Right kidney (tissue), 1 donor: ENCODE measurements at regions not wholly inside any gene's neighbourhood (a gene's known extent, or its start where the extent isn't known, plus 50 kb on each side); places are given as distances from the start of the nearest gene placed in this dataset.
A peak's percentile ranks its signal among the peaks of the same experiment; 100 is the strongest.

Experiments used
- DNase-seq: peaks from one replicate; pipeline ENCODE4 v3.0.0-alpha.2; 2016

DNA sequence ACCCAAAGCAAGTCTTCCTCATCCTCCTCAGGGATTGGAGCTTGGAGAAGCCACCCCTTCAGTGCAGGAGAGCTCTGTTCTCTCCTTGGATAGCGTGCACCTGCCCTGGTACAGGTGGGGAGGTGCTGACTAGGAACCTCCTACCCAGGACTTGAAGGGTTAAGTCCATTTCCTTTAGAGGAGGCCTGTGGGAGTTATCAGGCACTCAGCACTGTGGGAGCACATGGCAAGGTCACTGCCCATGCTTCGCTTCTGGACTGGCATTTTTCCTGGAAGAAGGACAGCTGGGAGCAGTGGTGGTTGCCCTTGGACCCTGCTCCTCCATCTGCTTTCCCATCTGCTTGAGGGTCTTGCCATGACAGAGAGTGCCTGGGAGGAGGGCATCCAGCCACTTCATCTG lies 142.8 kb downstream of the CXCL12 start:
- no peak for DNase-seq

DNA sequence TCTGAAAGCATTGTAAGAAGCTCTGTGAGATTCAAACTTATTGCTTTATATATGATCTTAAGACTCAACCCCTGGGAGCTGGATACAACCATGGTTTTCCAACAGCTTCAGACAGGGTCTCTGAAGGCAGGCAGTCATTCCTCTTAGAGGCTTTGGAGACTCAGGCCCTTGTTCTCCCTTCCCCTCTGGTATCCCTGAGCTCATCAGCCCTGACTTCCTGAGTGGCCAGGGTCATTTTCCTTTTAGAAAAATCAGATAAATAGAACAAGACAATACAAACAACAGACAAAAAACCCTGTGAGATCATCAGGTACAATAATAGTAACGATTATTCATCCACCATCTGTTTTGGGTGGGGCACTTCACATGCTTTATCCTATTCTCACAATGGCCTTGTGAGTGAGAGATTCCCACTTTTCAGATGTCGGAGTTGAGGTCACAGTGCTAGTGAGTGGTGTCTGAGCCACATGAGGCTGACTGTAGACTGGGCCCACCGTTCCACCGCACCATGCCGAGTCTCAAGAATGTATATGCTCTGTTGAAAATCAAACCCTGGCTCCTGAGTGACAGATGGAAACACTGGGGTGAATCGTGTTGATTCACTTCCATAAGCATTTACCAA lies 144.2 kb downstream of the CXCL12 start:
- no peak for DNase-seq

DNA sequence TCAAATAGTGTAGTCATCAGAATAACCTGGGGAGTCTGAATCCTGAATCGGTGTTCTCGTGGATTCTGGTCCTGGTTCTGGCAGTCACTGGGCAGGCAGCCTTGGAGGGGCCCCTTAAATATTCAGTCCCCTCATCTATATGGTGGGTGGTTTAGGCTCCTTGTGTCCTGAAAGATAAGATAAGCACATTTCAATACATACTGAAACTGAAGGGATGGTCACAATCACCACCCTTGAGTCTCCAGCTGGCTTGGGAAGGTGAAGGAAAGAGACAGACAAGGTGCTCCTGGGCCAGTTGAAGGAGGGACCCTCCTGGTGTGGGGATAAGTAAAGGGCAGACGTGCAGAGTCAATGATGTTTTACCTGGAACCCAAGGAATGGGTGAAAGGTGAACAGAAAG lies 146.7 kb downstream of the CXCL12 start:
- DNase-seq, result no peak

DNA sequence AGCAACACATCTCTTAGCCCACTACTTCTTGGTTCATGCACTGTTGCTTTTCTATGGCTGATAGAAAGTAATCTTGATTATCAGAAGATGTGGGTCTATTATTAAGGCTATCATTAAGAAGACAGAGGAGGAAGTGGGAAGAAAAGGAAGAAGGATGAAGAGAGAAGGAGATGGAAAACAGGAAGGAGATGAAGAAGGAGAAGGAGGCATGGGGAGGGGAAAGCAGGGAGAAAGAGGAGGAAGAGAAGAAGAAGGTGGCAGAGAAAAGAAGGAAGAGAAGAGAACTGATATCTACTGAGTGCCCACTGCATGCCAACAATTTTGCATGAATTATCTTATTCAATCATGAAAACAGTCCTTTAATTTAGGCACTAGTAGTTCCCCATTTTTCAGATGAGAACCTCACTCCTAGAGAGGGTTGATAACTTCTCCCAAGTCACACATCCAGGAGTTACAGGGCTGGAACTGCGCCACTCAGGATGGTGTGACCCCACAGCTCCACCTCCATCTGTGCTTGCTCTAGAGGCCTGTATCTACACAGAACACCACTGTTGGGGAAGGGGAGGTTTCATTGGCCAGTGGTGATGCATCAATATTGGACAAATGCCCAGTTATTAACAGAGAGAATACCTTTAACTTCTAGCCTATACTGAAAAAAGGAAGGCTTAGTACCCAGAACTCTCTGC lies 147.4 kb downstream of the CXCL12 start:
- DNase-seq, result no peak

DNA sequence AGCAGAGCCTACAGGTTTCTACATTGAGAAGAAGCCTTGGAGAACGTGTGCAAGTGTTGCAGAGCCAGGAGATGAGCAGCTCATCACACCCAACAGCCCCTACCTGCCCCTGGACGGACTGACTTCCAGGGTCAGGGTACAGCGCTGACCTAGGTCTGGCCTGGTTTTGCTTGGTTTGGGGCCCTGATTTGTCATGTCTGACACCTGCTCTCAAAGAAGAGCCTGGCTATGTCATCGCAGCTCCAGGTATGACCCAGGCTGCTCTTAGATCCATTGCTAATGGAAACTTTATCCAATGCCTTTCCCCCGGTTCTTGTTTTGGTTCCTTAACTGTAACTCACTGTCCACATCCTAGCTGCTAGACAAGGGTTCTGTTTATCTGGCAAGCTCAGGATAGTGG lies 149.5 kb downstream of the CXCL12 start:
- no peak for DNase-seq

DNA sequence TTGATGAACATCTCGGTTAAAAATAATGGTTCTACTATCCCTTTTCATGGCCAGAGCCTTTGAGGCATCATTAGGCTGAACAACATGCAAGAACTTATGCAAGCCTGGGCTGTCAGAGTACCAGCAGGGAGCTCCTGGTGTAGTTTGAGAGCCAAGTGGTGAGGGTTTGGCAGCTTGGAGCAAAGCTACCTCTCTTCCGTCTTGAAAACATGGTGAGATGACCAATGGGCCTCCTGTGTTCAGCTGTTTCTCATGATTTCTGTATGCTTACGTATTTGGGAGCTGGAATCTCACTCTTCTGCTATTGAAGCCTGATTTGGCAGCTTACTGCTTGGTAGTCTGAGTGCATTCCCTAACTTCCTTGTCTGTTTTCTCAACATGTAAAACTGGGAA lies 150.4 kb downstream of the CXCL12 start:
- no peak for DNase-seq

DNA sequence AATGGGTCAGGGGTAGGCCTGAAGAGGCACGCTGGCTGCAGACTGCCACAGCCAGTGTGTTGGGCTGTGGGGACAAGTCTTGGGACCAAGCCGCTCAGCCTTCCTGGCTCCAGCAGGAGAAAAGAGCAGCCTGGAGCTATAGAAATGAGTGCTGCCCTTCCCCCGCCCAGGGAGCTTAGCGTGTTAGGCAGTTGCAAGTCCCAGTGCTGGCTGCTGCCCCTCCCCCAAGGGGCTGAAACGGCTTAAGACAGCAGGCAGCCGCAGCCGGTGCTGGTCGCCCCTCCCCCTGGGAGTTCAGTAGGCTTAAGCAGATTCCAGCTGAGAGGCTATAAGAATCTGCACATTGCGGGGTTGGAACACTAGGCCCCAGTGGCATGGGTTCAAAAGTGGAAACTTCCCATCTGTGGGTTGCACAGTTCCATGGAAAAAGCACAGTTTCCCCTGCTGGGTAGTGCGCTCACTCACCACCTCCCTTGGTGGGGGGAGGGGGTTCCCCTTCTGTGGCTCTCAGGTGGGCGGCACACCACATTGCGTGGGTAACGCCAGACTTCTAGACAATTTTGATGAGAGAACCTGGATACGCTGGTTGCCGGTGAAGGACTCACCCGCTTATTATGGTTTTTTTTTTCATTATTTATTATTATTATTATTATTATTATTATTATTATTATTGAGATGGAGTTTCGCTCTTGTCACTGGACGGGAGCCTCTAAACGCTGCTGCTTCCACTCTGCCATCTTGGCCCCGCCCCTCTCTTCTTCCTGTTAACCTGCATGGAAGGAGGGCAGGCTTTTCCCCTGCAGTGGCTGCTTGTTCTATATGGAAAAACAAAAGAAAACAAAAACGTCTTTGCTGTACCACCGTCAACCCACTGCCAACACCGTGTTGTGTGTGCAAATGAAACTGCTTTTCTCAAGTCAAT lies 151.1 kb downstream of the CXCL12 start:
- DNase-seq, result peak; percentile 56

DNA sequence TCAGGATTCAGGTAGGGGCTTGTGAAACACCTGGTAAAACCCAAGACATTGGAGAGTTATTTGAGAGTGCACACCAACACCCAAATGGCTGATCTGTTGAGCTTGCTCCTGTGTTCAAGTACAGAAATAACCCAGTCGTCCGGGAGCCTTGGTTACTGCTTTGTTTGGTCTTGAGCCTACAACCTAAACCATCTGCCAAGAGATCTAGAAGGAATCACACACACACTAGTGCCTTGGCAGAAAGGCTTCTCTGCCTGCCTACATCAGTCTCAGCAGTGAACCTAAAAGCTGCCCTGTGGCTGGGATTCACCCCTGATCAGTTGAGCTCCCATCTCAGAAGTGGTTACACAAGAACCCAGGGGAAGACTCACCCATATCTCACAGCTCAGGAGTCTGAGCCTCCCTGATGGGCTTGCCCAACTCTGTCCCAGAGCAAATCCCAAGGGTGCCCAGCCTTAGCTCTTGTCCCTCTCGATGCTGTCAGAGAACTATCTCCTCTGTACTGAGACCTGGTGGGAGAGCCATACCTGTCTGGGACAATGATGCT lies 167.6 kb downstream of the CXCL12 start:
- DNase-seq, result no peak

DNA sequence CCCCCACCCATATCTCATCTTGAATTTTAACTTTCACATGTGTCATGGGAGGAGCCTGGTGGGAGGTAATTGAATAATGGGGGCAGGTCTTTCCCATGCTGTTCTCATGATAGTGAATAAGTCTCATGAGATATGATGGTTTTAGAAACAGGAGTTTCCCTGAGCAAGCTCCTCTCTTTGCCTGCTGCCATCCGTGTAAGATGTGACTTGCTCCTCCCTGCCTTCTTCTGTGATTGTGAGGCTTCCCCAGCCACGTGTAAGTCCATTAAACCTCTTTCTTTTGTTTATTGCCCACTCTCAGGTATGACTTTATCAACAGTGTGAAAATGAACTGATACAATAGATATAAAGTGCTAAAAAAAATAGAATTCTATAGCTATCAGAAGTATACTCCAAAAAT lies 168.8 kb downstream of the CXCL12 start:
- no peak for DNase-seq

DNA sequence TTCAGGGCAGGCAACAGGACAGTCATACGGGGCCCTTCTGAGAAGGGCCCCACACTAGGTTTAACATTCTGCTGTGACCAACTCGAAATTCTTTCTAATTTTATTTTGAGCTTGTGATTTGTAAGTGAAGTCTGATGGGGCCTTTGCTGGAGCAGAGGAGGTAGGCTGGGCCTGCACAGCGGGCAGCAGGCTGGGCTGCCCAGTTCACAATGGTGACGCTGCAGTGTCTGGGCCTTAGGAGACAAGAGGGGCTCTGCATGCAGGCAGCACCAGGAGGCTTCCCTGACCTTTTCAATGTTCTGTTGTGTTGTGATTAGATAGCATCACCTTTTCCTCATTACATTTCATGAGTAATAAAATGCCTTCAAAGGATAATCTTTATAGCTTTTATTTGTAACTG lies 175.1 kb downstream of the CXCL12 start:
- no peak for DNase-seq

DNA sequence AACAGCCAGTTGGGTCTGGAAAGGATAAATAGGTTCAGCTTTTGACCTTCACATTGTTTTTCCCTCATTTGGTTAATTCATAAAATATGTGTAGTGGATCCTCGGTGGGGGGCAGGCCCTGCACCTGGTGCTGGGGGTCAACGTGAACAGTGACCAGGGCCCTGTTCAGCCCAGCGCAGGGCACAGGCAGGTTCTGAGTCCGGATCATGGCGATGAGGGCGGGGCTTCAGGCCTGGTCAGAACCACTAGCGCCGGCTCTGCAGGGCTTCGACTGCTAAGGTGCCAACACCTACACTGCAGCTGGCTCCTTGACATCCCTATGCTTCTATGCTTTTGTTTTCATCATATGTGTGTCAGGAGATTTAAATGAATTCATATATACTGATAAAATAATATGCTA lies 177.7 kb downstream of the CXCL12 start:
- no peak for DNase-seq

DNA sequence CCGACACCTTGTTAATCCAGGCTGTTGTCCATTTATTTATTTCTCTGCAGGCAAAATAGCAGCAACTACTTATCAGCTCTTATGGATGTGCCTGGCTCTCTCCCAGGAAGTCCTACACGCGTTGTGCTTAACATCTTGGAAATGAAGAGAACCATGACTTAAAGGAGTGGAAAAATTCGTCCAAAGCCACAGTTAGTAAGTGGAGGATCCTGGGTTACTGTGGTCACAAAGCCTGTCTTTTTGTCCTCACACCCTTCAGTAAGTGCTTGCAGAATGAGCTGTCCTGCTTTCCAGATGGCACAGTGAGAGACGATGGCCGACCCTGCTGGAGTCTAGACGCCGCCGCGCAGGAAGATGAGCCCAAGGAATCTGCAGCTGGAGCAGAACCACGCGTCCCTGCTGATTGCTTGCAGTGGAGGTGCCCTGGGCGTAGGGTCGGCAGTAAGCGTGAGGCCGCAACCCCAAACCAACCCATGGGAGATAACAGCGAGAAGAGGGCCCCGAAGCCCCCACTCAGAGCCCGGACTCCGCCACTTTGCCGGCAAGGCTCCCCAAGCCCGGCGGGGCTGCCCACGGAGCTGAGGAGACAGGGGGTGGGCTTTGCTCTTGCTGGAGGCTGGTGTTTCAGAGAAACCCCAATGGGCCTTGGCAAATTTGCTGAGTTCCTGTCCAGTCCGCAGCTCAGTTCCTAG lies 178.6 kb downstream of the CXCL12 start:
- DNase-seq, result no peak

DNA sequence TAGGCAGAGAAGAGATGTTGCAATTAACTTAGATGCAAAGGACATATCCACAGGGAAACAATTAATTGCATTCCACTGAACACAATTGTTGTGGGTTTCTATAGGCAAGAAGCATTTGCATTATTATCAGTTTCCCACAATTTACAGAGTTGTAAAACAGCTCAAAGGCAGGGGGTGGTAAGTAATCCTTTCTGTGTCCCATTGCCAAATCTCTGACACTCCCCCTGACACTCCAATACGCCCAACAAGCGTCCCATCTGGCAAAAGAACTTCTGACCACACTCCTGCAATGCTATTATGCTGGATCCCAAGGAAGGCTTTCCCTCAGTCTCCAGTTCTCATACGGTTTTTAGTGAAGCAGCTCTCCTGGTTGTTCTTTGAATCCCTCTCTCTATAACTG lies 179.8 kb downstream of the CXCL12 start:
- DNase-seq, result no peak

DNA sequence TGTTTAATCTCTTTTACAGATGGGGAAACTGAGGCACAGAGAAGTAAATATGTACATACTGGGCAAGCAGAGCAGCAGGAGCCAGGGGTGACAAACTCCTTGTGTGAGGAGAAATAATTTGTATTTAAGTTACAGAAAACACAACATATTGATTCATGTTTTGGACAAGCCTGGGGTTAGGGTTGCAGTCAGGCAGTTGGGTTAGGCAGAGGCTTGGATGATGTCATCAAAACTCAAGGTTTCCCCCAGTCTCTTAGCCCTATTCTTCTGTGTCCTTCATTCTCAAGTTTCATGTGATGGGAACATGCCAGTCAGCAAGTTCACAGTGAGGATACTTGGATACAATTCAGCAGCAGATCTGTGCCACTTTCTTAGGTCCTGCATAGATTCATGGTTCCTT lies 181.4 kb downstream of the CXCL12 start:
- no peak for DNase-seq

DNA sequence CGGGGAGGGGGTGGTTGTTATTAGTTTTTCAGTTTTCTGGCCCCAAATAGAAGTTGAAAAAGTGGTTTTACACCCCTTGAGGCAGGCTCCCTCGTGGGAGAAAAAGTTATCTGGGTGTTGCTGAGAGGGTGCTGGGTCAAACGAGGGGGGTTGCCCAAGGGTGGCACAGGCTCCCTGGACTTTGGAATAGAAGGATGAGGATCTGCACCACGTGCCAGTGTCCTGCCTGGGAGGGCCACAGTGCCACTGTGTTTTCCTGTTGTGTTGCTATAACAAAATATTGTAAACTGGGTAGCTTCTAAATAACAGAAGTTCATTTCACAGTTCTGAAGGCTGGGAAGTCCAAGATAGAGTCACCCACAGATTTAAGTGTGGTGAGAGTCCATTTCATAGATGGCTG lies 181.9 kb downstream of the CXCL12 start:
- no peak for DNase-seq

DNA sequence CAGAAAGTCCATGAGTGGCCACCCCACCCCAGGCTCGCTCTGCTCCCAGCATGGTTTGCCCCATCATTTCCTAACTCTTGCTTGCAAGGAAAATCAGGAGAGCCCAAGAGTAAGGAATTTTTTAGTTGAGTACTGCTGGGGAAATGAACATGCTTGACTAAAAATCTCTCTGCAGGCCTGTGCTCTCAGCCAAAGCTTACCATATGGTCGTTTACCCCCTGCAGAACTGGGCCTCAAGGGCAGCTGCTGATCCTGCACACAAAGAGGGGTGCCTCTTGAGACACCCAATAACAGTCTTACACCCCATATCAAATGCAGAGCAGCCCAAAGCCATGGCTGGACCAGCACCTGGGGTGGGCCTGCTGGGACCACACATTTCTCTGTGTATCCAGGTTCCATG lies 183.2 kb downstream of the CXCL12 start:
- no peak for DNase-seq

DNA sequence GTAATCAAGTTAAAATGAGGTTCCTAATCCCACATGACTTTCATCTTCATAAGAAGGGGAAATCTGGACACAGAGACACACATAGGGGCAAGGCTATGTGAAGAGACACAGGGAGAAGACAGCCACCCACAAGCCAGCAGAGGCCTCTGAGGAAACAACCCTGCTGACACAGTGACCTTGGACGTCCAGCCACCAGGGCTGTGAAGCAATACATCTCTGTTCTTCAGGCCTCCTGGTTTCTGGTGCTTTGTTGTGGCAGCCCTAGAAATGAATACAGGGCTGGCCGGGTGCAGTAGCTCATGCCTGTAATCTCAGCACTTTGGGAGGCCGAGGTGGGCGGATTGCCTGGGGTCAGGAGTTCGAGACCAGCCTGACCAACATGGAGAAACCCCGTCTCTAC lies 183.9 kb downstream of the CXCL12 start:
- DNase-seq, result no peak

DNA sequence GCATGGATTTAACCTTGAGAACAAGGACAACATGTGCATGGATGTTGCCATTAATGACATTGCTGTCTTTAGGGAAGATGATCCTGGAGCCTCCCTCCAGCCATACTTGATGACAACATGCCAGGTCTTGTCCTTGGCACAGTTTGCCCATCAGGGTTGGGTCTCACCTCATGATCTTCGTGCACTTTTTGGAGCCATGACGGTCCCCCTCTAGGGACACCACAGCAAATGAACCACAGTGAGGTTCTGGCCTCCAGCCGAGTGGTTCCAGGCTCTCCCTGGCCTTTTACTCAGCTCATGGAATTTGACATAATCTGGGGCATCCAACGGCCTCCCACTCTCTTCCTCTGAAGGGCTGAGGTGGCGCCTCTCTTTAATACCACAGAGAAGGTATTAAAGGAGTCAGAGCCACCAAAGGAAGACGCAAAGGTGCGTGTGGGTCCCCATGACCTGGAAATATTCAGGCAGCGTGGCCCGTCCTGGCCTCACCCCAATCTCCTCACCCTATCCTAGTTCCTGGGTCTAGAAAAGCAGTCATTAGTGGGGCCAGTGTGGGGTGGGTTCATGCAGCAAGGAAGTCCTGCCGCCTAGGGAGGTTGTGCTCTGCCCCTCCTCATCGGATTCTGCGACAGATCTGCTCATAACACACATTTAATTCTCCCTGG lies 184.8 kb downstream of the CXCL12 start:
- DNase-seq, result no peak

DNA sequence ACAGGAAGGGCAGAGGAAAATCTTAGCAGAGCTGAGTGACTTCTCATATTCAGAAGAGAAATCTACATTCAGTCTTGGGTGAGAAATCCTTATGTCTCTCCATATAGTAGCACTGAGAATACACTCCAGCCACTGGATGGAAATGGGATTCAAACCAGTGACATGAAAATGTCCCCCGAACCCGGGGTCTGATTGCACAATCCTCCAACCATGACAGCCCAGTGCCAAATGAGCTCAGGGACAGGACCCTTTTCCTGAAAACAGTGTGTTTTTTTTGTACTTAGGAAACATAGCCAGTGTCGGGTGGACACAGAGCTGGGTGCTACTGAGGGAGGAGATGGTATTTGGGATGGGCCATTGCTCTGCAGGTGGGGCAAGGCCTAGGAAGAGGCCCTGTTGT lies 185.6 kb downstream of the CXCL12 start:
- DNase-seq, result no peak

DNA sequence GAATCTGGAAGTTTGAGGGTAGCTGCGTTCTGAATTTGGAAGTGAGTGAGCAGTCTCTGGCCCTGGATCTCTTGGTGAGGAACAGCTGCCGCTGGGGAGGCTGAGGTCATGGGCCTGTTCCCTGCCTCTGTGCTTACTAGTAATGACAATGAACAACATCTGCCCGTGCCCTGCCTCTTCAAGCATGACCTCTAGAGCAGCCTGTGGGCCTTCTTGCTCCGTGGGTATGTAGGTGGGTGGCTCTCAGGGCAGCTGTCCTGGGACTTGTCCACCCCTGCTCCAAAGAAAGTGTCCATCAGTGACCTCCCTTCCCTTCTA lies 186.2 kb downstream of the CXCL12 start:
- DNase-seq, result no peak

DNA sequence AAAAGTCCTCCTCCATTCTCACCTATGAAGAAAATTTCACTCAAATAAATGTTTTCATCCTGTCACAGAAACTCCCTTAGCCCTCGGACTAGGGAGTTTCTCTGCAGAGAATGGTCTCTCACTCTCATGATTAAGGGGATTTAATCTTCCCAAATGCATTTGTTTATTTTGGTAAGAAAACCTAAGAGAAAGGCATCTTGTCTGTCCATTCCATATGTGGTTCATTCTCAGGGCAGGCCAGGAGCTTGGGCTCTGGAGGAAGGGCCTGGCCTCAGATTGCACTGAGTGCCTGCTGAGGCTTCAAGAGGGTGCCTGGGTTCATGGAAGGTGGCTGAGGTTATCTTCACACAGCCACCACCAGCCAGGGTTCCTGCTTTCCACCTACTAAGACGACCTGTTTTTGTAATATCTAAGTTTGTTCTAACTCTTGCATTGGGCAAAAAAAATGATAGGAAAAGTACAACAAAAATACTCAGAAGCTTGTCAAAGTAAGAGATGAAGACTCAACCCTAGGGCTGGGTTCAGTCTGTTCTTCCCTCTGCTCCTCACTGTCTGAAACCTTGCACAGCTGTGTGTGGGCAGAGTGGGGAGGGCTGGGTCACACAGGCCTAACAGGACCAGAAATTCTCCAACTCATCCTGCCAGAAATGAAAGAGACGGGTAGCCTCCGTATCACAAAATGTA lies 186.7 kb downstream of the CXCL12 start:
- DNase-seq, result no peak

DNA sequence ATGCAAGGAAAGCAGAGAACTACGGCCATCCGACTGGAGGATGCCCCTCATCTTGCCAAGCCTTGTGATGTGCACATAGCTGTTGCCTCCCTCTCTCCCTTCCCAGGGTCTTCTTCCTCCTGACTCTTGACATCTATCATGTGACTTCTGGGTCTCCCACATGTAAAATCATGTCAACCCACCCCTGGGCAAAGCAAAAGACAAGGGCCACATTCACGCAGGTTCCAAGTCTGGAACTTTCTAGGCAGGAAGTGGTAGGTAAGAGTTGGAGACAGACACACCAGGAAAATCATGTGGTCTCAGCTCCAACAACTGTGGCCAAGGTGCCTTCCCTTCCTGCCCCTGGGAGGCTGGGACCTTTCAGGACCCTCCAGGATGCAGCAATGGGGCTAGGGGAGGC lies 187.3 kb downstream of the CXCL12 start:
- no peak for DNase-seq
